ENCODE measurements at regions not wholly inside any gene's neighbourhood (a gene's known extent, or its start where the extent isn't known, plus 50 kb on each side); places are given as distances from the start of the nearest gene placed in this dataset.

- no peak for DNase-seq (ENCODE audit: low read depth)
- H3K4me3 ChIP-seq (ENCODE audit: low read depth, low read length) = no peak overlapping the region
- TF ChIP-seq CTCF (IDR thresholded peaks at IDR 0.05; ENCODE audit: control insufficient read depth, extremely low read depth, insufficient read depth) = no peak
Observed at GRCh38 chr11:25855916-25856315, 476.0 kb upstream of the ANO3 start.

- H3K4me3 ChIP-seq (ENCODE audit: low read depth, low read length) = no peak overlapping the region
- no peak for DNase-seq (ENCODE audit: low read depth)
- TF ChIP-seq CTCF (IDR thresholded peaks at IDR 0.05; ENCODE audit: control insufficient read depth, extremely low read depth, insufficient read depth) = no peak
Observed at GRCh38 chr11:25859776-25860175, 472.2 kb upstream of the ANO3 start.

- DNase-seq (ENCODE audit: low read depth) = peak; percentile 25
- no peak overlapping the region for H3K4me3 ChIP-seq (ENCODE audit: low read depth, low read length)
- TF ChIP-seq CTCF (IDR thresholded peaks at IDR 0.05; ENCODE audit: control insufficient read depth, extremely low read depth, insufficient read depth) = no peak
Observed at GRCh38 chr11:25860677-25861450, 471.1 kb upstream of the ANO3 start.

GRCh38 chr11:25862159-25862558 is 469.8 kb upstream of the ANO3 start:
- no peak overlapping the region for H3K4me3 ChIP-seq (ENCODE audit: low read depth, low read length)
- DNase-seq (ENCODE audit: low read depth) = no peak
- no peak for TF ChIP-seq CTCF (IDR thresholded peaks at IDR 0.05; ENCODE audit: control insufficient read depth, extremely low read depth, insufficient read depth)

- H3K4me3 ChIP-seq (ENCODE audit: low read depth, low read length) = no peak overlapping the region
- no peak for TF ChIP-seq CTCF (IDR thresholded peaks at IDR 0.05; ENCODE audit: control insufficient read depth, extremely low read depth, insufficient read depth)
- no peak for DNase-seq (ENCODE audit: low read depth)
Observed at GRCh38 chr11:25863986-25864385, 467.9 kb upstream of the ANO3 start.

- no peak for TF ChIP-seq CTCF (IDR thresholded peaks at IDR 0.05; ENCODE audit: control insufficient read depth, extremely low read depth, insufficient read depth)
- peak; percentile 41 for DNase-seq (ENCODE audit: low read depth)
- no peak overlapping the region for H3K4me3 ChIP-seq (ENCODE audit: low read depth, low read length)
Observed at GRCh38 chr11:25876456-25876965, 455.4 kb upstream of the ANO3 start.

- no peak for DNase-seq (ENCODE audit: low read depth)
- TF ChIP-seq CTCF (IDR thresholded peaks at IDR 0.05; ENCODE audit: control insufficient read depth, extremely low read depth, insufficient read depth) = no peak
- H3K4me3 ChIP-seq (ENCODE audit: low read depth, low read length) = no peak overlapping the region
Observed at GRCh38 chr11:25886036-25886435, 445.9 kb upstream of the ANO3 start.

All from LNCaP clone FGC (cell line).